Sigmoid colon (tissue), 6 donors: ENCODE measurements at regions not wholly inside any gene's neighbourhood (a gene's known extent, or its start where the extent isn't known, plus 50 kb on each side); places are given as distances from the start of the nearest gene placed in this dataset.

Source experiments
- DNase-seq: peaks from one replicate; pipeline ENCODE4 v3.0.0-alpha.2; 2019
- H3K27ac ChIP-seq, 4 donors: fragments of 200-600 bp; sonication (generic); one replicate each; pipeline ENCODE4 v1.5.1; 2016 to 2019; ENCODE audit warnings: mild to moderate bottlenecking in 1 of 4
- H3K27me3 ChIP-seq, 3 donors: fragments of 200-600 bp; sonication (generic); one replicate each; pipeline ENCODE4 v1.5.1; 2019; ENCODE audit warnings: mild to moderate bottlenecking in 1 of 3
- H3K36me3 ChIP-seq, 4 donors: fragments of 200-600 bp; sonication (generic); one replicate each; pipeline ENCODE4 v1.5.1; 2016 to 2019
- H3K4me1 ChIP-seq, 4 donors: fragments of 200-600 bp; sonication (generic); one replicate each; pipeline ENCODE4 v1.5.1; 2017 to 2019
- H3K4me3 ChIP-seq, 4 donors: fragments of 200-600 bp; sonication (generic); one replicate each; pipeline ENCODE4 v1.5.1; 2017 to 2019; ENCODE audit warnings: mild to moderate bottlenecking in 2 of 4, moderate library complexity in 1 of 4
- H3K9me3 ChIP-seq, 4 donors: fragments of 200-600 bp in 3 of 4; sonication (generic) in 3 of 4; one replicate each; pipeline versions ENCODE4 v1.5.1 to v1.6.1; 2013 to 2019
- EP300 ChIP-seq, 4 donors: sonication (generic); formaldehyde crosslinking; IDR thresholded peaks; one replicate each; pipeline ENCODE4 v1.6.1; 2017; ENCODE audit warnings: antibody characterized with exemption in 4 of 4
- POLR2A ChIP-seq, 2 donors: fragments of 450-650 bp; IDR thresholded peaks; one replicate each; pipeline ENCODE4 v1.6.1; 2016; ENCODE audit warnings: antibody characterized with exemption in 2 of 2, mild to moderate bottlenecking in 2 of 2, moderate library complexity in 2 of 2
- POLR2AphosphoS5 ChIP-seq, 4 donors: sonication (generic); formaldehyde crosslinking; IDR thresholded peaks; one replicate each; pipeline ENCODE4 v1.6.1; 2017; ENCODE audit warnings: antibody characterized with exemption in 4 of 4
- WGBS, 2 donors: extraction: QIAGEN DNeasy Blood & Tissue Kit; methylation state at CpG; one replicate each; pipeline ENCODE4 v1.1.7; 2013; 5-methylcytosine and 5-hydroxymethylcytosine counted together
- intact Hi-C: fragments of 100-400 bp; cut with DNase I; formaldehyde crosslinking; loops from one replicate; pipeline ENCODE4 v1.15.1; 2023
- TF ChIP-seq, protein P1 (sequence below), 4 experiments: fragments of 450-650 bp in 3 of 4; fragments of 200-600 bp in 1 of 4; IDR thresholded peaks; one replicate each; pipeline ENCODE4 v1.5.1; 2016 to 2019; ENCODE audit warnings: antibody characterized with exemption in 4 of 4, mild to moderate bottlenecking in 3 of 4, moderate library complexity in 2 of 4
- donor health status: healthy with polysubstance abuse.
- donor health status: healthy.

DNA sequence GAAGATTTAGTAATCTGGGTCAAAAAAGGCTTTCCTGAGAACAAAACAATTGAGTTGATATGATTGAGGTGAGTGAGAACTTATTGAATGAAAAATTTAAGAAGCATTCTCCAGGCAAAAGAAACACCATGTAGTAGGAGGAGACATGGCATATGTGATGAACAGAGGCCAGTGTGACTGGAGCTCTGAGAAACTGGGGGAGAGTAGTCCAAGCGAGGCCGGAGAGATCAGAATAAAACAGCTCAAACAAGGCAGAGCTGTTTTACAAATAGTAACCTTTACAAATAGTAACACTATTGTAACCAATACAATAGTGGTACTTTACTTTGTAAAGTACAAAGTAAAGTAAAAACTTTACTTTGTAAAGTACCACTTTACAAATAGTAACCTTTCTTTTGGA lies 1159.1 kb downstream of the PCDH9 start:
- Histone ChIP-seq H3K27ac (no peak overlapping the region), H3K36me3 (no peaks in the 10 kb centered on the region), H3K9me3 (no peaks in the 10 kb centered on the region), H3K27me3 (no peaks in the 10 kb centered on the region), H3K4me3 (no peak overlapping the region), H3K4me1 (no peaks in the 10 kb centered on the region)
- WGBS, 2 donors, result 88% methylated on average over 2 of the region's 2 CpGs
- DNase-seq, result no peak
- no peak for TF ChIP-seq EP300 (IDR thresholded peaks at IDR 0.05)
- TF ChIP-seq, protein P1, sequence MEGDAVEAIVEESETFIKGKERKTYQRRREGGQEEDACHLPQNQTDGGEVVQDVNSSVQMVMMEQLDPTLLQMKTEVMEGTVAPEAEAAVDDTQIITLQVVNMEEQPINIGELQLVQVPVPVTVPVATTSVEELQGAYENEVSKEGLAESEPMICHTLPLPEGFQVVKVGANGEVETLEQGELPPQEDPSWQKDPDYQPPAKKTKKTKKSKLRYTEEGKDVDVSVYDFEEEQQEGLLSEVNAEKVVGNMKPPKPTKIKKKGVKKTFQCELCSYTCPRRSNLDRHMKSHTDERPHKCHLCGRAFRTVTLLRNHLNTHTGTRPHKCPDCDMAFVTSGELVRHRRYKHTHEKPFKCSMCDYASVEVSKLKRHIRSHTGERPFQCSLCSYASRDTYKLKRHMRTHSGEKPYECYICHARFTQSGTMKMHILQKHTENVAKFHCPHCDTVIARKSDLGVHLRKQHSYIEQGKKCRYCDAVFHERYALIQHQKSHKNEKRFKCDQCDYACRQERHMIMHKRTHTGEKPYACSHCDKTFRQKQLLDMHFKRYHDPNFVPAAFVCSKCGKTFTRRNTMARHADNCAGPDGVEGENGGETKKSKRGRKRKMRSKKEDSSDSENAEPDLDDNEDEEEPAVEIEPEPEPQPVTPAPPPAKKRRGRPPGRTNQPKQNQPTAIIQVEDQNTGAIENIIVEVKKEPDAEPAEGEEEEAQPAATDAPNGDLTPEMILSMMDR (IDR thresholded peaks at IDR 0.05), result no peak
- no peak for TF ChIP-seq POLR2A (IDR thresholded peaks at IDR 0.05)
- no peak for TF ChIP-seq POLR2AphosphoS5 (IDR thresholded peaks at IDR 0.05)
- intact Hi-C loops, result no loop called here

DNA sequence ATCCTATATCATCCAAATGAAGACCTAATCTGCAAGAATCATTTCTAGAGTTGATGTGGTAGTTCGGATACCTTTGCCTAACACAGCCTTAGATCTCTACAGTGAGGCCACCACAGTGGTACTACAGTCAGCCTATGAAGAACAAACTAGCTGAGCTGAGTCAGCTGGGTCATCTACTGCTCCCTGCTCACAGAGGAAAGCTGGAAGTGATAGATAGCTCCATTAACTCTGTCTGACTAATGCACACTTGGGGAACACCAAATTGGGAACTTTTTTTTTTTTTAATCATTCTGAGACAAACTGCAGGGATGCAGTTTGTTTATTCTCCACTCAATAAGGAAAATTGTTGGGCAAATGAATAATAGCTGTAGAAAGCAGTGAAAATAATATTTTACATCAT lies 1160.6 kb downstream of the PCDH9 start:
- no peaks in the 10 kb centered on the region for H3K36me3 ChIP-seq
- no peak overlapping the region for H3K27ac ChIP-seq
- intact Hi-C loops, result no loop called here
- no peaks in the 10 kb centered on the region for H3K9me3 ChIP-seq
- TF ChIP-seq POLR2A (IDR thresholded peaks at IDR 0.05), result no peak
- no peak for TF ChIP-seq EP300 (IDR thresholded peaks at IDR 0.05)
- TF ChIP-seq, protein P1 (IDR thresholded peaks at IDR 0.05), result no peak
- no peak for DNase-seq
- no peaks in the 10 kb centered on the region for H3K4me1 ChIP-seq
- H3K27me3 ChIP-seq, result no peaks in the 10 kb centered on the region
- H3K4me3 ChIP-seq, result no peak overlapping the region
- WGBS, 2 donors, result 81 to 89% methylated on average over 1 of the region's 1 CpG

DNA sequence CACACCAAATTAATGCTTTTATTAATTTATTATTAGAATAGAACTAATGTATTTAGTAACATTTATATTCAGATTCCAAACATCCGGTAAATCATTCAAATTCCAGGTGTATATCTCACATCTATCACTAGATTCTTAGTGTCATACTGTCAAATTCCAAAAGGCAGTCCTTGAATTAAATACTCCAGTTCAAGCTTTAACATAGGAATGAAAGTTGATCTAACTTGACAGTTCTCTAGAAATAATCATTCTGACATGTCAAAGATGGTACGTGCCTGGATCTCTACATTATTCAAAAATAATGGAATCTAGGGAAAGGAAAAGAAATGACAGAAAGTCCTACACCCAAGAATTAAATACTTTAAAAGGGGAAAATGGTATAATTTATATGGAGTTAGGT lies 1161.5 kb downstream of the PCDH9 start:
- WGBS, 2 donors, result 46 to 71% methylated on average over 2 of the region's 2 CpGs
- DNase-seq, result no peak
- H3K27me3 ChIP-seq, result no peaks in the 10 kb centered on the region
- H3K36me3 ChIP-seq, result no peaks in the 10 kb centered on the region
- H3K27ac ChIP-seq, result no peak overlapping the region
- TF ChIP-seq POLR2A (IDR thresholded peaks at IDR 0.05) (no peak), EP300 (IDR thresholded peaks at IDR 0.05) (no peak), POLR2AphosphoS5 (IDR thresholded peaks at IDR 0.05) (no peak)
- TF ChIP-seq, protein P1 (IDR thresholded peaks at IDR 0.05), result no peak
- no peak overlapping the region for H3K4me3 ChIP-seq
- no peaks in the 10 kb centered on the region for H3K4me1 ChIP-seq
- intact Hi-C loops, result no loop called here
- H3K9me3 ChIP-seq, result no peaks in the 10 kb centered on the region

DNA sequence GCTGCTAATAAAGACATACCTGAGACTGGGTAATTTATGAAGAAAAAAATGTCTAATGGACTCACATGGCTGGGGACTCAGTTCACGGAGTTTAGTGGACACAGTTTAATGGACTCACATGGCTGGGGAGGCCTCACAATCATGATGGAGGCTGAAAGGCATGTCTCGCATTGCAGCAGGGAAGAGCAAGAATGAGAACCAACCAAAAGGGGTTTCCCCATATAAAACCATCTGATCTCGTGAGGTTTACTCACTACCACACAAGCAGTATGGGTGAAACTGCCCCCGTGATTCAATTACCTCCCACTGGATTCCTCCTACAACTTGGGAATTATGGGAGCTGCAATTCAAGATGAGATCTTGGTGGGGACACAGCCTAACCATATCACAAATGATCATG lies 1181.2 kb downstream of the PCDH9 start:
- Histone ChIP-seq H3K27ac (no peak overlapping the region), H3K4me1 (no peaks in the 10 kb centered on the region), H3K27me3 (no peaks in the 10 kb centered on the region), H3K9me3 (peaks cover 0 to 4% (median under 1%) of the 10 kb centered on the region in 4 donors), H3K36me3 (no peaks in the 10 kb centered on the region), H3K4me3 (no peak overlapping the region)
- 78 to 91% methylated on average over 4 of the region's 4 CpGs for WGBS, 2 donors
- intact Hi-C loops, result no loop called here
- TF ChIP-seq, protein P1 (IDR thresholded peaks at IDR 0.05), result no peak
- TF ChIP-seq EP300 (IDR thresholded peaks at IDR 0.05), result no peak
- no peak for TF ChIP-seq POLR2AphosphoS5 (IDR thresholded peaks at IDR 0.05)
- no peak for TF ChIP-seq POLR2A (IDR thresholded peaks at IDR 0.05)
- no peak for DNase-seq

DNA sequence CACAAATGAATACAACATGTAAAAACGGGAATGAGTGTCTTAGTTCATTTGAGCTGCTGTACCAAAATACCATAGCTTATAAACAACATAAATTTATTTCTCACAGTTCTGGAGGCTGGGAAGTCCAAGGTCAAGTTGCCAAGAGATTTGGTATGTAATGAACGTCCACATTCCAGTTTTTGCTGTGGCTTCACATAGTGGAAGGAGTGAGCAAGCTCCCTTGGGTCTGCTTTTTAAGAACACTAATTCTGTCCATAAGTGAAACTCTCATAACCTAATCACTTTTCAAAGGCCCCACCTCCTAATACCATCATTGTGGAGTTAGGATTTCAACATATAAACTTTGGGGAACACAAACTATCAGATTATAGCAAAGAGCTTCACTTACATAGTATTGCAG lies 1189.6 kb downstream of the PCDH9 start:
- Histone ChIP-seq H3K4me1 (no peaks in the 10 kb centered on the region), H3K36me3 (no peaks in the 10 kb centered on the region), H3K27me3 (no peaks in the 10 kb centered on the region), H3K4me3 (no peak overlapping the region), H3K27ac (no peak overlapping the region), H3K9me3 (no peaks in the 10 kb centered on the region)
- intact Hi-C loops, result no loop called here
- no peak for DNase-seq
- no peak for TF ChIP-seq POLR2AphosphoS5 (IDR thresholded peaks at IDR 0.05)
- TF ChIP-seq EP300 (IDR thresholded peaks at IDR 0.05), result no peak
- TF ChIP-seq, protein P1 (IDR thresholded peaks at IDR 0.05), result no peak
- TF ChIP-seq POLR2A (IDR thresholded peaks at IDR 0.05), result no peak
- 83 to 90% methylated on average over 2 of the region's 2 CpGs for WGBS, 2 donors
